COLO668 (cell line): ENCODE measurements at regions not wholly inside any gene's neighbourhood (a gene's known extent, or its start where the extent isn't known, plus 50 kb on each side); places are given as distances from the start of the nearest gene placed in this dataset.

ENCODE experiments used
- DNase-seq: peaks from one replicate; lab custom pipeline; 2025; ENCODE audit not compliant: unreplicated experiment; lab: John Stamatoyannopoulos, UW

- DNase-seq: no peak
Observed at GRCh38 chr1:234554218-234554697, 55.7 kb downstream of the IRF2BP2 start.

DNA sequence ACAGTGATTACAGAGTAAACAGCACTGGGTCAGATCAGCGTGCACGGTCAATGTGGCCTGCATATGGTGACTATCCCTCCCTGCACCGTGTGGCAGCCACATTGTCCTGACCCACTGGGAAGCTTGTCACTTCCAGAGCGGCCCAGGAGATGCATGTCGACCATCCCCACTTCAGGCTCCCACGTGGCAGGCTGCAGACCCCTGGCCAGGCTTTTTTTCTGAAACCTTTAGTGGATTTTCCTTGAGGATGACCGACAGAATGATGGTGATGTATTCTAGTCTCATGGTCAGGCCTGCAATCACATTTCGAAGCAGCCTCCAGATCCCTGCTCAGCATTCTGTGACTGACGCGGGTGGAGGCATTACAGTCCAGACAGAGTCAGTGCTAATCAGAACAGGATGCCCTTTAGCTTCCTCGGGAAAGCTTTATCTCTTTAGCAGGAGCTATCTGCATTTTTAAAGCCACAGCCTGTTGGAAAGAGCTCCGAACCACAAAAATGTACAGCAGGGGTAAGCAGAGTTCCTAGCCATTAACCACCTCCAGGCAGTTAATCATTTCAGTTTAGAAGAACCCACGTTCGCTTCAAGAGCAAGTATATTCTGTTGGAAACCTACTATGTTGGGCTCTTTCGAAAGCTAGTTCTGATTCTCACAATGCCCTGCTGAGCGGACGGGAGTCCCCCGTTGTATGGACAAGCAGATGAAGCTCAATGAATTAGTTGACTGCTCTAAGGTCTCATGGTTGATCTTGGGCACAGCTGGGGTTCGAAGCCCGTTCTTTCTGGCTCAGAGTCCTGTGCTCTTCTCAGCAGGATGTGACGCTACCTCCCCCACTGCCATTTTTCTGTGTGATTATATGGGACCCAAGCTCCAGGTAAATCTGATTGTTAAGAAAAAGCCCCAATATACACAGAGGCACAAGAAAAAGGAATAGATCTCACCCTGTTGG, 56.5 kb downstream of the IRF2BP2 start:
- no peak for DNase-seq

DNA sequence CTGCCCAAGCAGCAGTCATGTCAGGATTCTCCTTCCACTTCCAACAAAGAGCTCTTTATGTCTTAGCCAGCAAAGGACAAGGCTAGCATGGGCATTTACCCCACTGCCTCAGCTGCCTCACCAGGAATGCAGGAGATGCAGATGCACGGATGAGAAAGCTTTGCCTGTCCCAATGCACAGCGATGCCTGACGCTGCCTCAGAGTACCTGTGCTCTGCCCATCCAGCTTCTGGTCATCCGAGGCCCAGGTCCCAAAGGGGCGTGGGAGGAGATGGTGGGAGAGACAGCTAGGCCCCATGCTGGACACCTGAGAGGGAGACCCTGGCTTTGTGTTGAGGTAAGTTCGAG, 59.0 kb downstream of the IRF2BP2 start:
- no peak for DNase-seq

- no peak for DNase-seq
Observed at GRCh38 chr1:234550341-234551031, 59.5 kb downstream of the IRF2BP2 start.

DNA sequence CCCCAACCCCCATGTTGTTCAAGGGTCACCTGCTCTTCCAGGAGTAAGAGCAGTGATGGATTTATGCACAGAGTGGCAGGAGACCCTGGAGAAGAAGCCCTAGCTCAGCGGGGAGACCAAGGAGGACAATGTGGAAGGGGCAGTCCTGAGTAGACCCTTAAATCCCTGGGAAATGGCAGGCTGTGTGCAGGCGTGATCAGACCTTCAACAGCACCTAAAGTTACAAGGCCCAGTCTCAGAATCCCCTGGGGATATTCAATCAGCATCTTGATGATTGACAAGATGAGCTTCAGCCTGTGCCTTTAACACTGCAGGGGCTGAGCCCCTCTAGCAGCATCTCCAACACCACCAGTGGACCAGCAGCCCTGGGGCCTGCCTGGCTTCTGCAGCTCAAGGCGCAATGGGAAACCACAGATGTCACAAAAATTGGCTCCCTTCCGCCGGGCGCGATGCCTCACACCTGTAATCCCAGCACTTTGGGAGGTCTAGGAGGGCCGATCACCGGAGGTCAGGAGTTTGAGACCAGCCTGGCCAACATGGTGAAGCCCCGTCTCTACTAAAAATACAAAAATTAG, 60.4 kb downstream of the IRF2BP2 start:
- no peak for DNase-seq

GRCh38 chr1:234546890-234547788, 62.8 kb downstream of the IRF2BP2 start:
- DNase-seq: no peak

DNA sequence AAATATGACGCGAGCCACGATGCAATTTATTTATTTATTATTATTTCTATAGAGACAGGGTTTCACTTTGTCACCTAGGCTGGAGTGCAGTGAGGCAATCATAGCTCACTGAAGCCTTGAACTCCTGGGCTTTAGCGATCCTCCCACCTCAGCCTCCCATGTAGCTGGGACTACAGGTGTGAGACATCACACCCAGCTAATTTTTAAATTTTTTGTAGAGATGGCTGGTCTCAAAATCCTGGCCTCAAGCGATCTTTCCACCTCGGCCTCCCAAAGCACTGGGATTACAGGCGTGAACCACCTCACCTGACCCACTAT, 63.6 kb downstream of the IRF2BP2 start:
- DNase-seq: no peak

GRCh38 chr1:234545517-234546386, 64.2 kb downstream of the IRF2BP2 start:
- DNase-seq: peak; percentile 30

DNA sequence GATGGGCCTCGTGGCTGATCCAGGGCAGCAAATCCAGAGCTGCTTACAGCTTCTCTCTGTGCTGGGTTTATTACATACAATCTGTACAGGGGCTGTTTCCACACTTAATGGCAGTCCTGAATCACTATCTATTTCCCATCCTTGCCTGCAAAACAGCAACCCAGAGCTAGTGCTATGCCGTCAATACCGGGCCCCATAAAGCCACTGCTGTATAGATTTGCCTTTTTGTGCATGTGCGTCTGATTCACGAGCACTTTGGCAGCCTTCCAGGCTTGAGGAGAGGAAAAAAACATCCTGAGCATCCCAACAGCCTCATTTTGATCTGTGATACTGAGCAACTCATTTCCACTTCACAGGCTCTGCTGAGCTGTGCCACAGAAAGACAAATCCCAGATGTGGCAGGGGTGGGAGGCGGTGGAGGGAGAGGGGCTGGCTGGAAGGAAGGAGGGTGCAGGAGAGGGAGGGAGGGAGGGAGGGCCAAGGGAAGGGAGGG, 65.2 kb upstream of the TARBP1 start:
- peak; percentile 95 for DNase-seq

GRCh38 chr1:234543442-234544086, 64.6 kb upstream of the TARBP1 start:
- peak; percentile 39 for DNase-seq

- no peak for DNase-seq
Observed at GRCh38 chr1:234542211-234542850, 63.4 kb upstream of the TARBP1 start.

DNA sequence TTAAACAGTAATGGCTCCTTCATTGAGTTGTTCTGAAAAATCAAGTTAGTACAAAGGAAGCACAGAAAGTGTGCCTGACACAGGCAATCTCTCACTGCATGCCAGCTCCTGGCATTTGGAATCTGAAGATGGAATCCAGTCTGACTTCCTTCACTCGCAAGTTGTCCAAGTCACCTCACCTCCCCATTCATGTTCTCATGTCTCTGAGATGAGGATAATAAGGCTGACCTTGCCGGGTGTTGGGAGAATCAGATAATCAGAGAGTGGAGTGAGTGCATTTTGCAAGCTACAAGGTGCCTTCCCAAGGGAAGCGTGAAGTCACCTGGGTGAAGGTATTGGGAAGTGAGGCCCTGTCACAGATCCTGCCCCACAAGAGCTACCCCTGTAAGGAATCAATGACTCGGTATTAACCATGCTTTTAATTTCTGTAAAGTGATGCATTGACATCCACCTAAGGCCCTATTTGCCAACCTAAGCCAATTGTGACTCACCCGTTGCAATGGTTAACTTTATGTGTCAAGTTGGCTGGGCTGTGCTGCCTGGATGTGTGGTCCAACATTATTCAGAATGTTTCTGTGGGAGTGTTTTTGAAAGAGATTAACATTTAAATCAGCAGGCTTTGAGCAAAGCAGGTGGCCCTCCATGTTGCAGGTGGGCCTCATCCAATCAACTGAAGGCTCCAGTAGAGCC, 62.5 kb upstream of the TARBP1 start:
- no peak for DNase-seq

- DNase-seq: no peak
Observed at GRCh38 chr1:234540404-234540762, 61.4 kb upstream of the TARBP1 start.

- no peak for DNase-seq
Observed at GRCh38 chr1:234539666-234540403, 60.9 kb upstream of the TARBP1 start.

GRCh38 chr1:234538930-234539649, 60.1 kb upstream of the TARBP1 start:
- no peak for DNase-seq

GRCh38 chr1:234538062-234538731, 59.2 kb upstream of the TARBP1 start:
- DNase-seq: no peak
